Mesodermal cell (in vitro differentiated cells): ENCODE measurements at regions not wholly inside any gene's neighbourhood (a gene's known extent, or its start where the extent isn't known, plus 50 kb on each side); places are given as distances from the start of the nearest gene placed in this dataset.

ENCODE experiments used
- H3K27ac ChIP-seq: 2 replicates; pipeline ENCODE4 v1.7.0; 2013; ENCODE audit warnings: mild to moderate bottlenecking, low read depth, low read length, moderate library complexity; ENCODE audit not compliant: severe bottlenecking
- H3K36me3 ChIP-seq: 2 replicates; pipeline ENCODE4 v1.7.1; 2013; ENCODE audit warnings: mild to moderate bottlenecking, low read length, moderate library complexity; ENCODE audit not compliant: control insufficient read depth, insufficient read depth
- H3K4me1 ChIP-seq: one replicate; pipeline ENCODE4 v1.7.1; 2013; ENCODE audit warnings: mild to moderate bottlenecking, low read length; ENCODE audit not compliant: insufficient read depth, control insufficient read depth, poor library complexity, severe bottlenecking
- H3K4me3 ChIP-seq: 2 replicates; pipeline ENCODE4 v1.7.0; 2013; ENCODE audit warnings: low read length, control low read depth, mild to moderate bottlenecking; ENCODE audit not compliant: insufficient read depth, poor library complexity, severe bottlenecking; ENCODE audit errors: extremely low read depth
- H3K9me3 ChIP-seq: 2 replicates; pipeline ENCODE4 v1.7.1; 2013; ENCODE audit warnings: mild to moderate bottlenecking, low read length, moderate library complexity; ENCODE audit not compliant: control insufficient read depth
- WGBS, 2 experiments: methylation state at CpG; one replicate each; pipeline ENCODE4 v1.1.5; 2013; ENCODE audit warnings: missing lambda C conversion rate in 2 of 2; ENCODE audit not compliant: insufficient coverage in 2 of 2; 5-methylcytosine and 5-hydroxymethylcytosine counted together

GRCh38 chr4:97208749-97209148 is 934.5 kb downstream of the STPG2 start:
- H3K4me1 ChIP-seq: no peaks in the 10 kb centered on the region
- no peak overlapping the region for H3K4me3 ChIP-seq
- H3K9me3 ChIP-seq: no peaks in the 10 kb centered on the region
- H3K36me3 ChIP-seq: no peaks in the 10 kb centered on the region
- 57 to 78% methylated on average over 1 of the region's 1 CpG for WGBS, 2 experiments
- no peak overlapping the region for H3K27ac ChIP-seq

DNA sequence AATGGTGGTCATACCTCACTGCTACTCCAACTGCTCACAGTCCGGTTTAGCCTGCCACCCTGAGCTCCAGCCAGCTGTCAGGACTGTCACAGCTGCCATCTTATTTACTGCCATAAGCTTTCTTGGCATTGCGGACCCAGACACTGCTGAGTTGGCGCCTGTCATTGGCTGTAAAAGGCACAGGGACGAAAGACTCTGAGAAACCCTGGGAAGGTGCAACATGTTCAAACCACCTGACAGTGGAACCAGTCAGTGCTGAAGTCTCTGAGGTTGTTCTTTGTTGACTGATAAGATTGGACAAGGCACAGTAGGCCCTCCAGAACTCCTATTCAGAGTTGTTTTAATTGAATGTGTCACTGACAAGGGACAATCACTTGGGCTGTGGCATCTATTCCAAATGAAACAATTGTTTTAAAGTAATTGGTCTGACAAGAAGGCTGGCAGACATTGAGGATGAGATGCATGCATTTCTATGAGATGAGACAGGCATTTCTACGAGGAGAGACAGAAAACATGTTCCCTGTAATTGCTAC is 927.8 kb downstream of the STPG2 start:
- Histone ChIP-seq H3K36me3 (no peaks in the 10 kb centered on the region), H3K27ac (no peak overlapping the region), H3K4me1 (no peaks in the 10 kb centered on the region), H3K4me3 (no peak overlapping the region), H3K9me3 (no peaks in the 10 kb centered on the region)
- WGBS, 2 experiments: 79 to 93% methylated on average over 2 to 4 of the region's 5 CpGs

GRCh38 chr4:97216046-97216445 is 927.2 kb downstream of the STPG2 start:
- H3K4me1 ChIP-seq: no peaks in the 10 kb centered on the region
- 83% methylated on average over 2 of the region's 4 CpGs; no CpG with 5 or more reads in 1 of the 2 experiments for WGBS, 2 experiments
- no peak overlapping the region for H3K4me3 ChIP-seq
- no peak overlapping the region for H3K27ac ChIP-seq
- no peaks in the 10 kb centered on the region for H3K9me3 ChIP-seq
- no peaks in the 10 kb centered on the region for H3K36me3 ChIP-seq

GRCh38 chr4:97235521-97235920 is 907.8 kb downstream of the STPG2 start:
- H3K4me3 ChIP-seq: no peak overlapping the region
- H3K36me3 ChIP-seq: no peaks in the 10 kb centered on the region
- H3K27ac ChIP-seq: no peak overlapping the region
- no peaks in the 10 kb centered on the region for H3K4me1 ChIP-seq
- 29 to 32% methylated on average over 2 to 3 of the region's 3 CpGs for WGBS, 2 experiments
- no peaks in the 10 kb centered on the region for H3K9me3 ChIP-seq

GRCh38 chr4:97238956-97239666 is 904.2 kb downstream of the STPG2 start:
- 82 to 84% methylated on average over 3 to 4 of the region's 4 CpGs for WGBS, 2 experiments
- no peaks in the 10 kb centered on the region for H3K9me3 ChIP-seq
- no peaks in the 10 kb centered on the region for H3K36me3 ChIP-seq
- no peaks in the 10 kb centered on the region for H3K4me1 ChIP-seq
- H3K27ac ChIP-seq: no peak overlapping the region
- H3K4me3 ChIP-seq: no peak overlapping the region

DNA sequence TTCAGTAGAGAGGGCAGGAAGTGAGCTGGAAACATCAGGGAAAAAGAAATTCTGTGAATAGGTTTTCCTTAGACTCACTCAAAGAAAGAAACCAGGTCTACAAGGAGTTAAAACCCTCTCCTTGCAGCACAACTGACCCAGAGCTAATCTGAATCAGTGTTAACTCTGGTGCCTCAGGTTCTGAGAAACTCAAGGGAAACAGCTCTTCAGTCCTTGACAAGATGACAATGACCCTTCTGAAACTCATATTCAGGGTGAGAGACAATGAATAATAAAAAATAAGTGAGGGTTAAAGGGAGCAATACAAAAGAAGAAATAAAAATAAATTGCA is 903.6 kb downstream of the STPG2 start:
- Histone ChIP-seq H3K9me3 (no peaks in the 10 kb centered on the region), H3K4me3 (no peak overlapping the region), H3K4me1 (no peaks in the 10 kb centered on the region), H3K27ac (no peak overlapping the region), H3K36me3 (no peaks in the 10 kb centered on the region)

- Histone ChIP-seq H3K36me3 (no peaks in the 10 kb centered on the region), H3K4me1 (no peaks in the 10 kb centered on the region), H3K9me3 (no peaks in the 10 kb centered on the region), H3K27ac (no peak overlapping the region), H3K4me3 (no peak overlapping the region)
- no CpG with 5 or more reads among the region's 1 CpG for WGBS, 2 experiments
These were observed 890.6 kb downstream of the STPG2 start for GRCh38 chr4:97252615-97253154.

GRCh38 chr4:97262769-97263168 is 880.5 kb downstream of the STPG2 start:
- Histone ChIP-seq H3K9me3 (no peaks in the 10 kb centered on the region), H3K27ac (no peak overlapping the region), H3K36me3 (no peaks in the 10 kb centered on the region), H3K4me3 (no peak overlapping the region), H3K4me1 (no peaks in the 10 kb centered on the region)
- 74 to 81% methylated on average over 3 of the region's 6 CpGs for WGBS, 2 experiments

GRCh38 chr4:97270051-97270450 is 873.2 kb downstream of the STPG2 start:
- H3K4me3 ChIP-seq: no peak overlapping the region
- 100% methylated on average over 1 of the region's 2 CpGs for WGBS, 2 experiments
- no peaks in the 10 kb centered on the region for H3K9me3 ChIP-seq
- no peak overlapping the region for H3K27ac ChIP-seq
- no peaks in the 10 kb centered on the region for H3K36me3 ChIP-seq
- H3K4me1 ChIP-seq: no peaks in the 10 kb centered on the region

- H3K27ac ChIP-seq: no peak overlapping the region
- H3K4me3 ChIP-seq: no peak overlapping the region
- H3K36me3 ChIP-seq: no peaks in the 10 kb centered on the region
- no peaks in the 10 kb centered on the region for H3K9me3 ChIP-seq
- 88 to 94% methylated on average over 2 to 3 of the region's 3 CpGs for whole genome bisulfite sequencing, 2 experiments
- H3K4me1 ChIP-seq: no peaks in the 10 kb centered on the region
These were observed 863.9 kb downstream of the STPG2 start for GRCh38 chr4:97279391-97279790.

DNA sequence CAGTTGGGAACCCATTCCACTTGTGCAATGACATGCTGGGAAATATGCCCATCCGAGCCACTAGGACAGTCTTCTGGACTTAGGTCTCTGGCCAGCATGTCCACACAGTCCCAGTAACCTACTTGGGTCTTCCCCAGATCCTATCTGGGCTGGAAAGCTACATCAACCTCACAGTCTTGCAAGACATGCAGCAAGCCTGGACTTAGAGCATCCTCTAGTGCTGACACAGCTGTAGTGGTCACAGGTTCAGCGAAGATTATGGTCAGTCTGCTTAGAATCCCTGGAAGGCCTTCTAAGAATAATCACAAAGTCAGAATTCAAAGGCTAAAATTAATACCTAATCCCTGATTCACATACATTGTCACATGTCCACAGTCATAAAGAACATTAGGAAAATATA is 842.7 kb downstream of the STPG2 start:
- no peak overlapping the region for H3K4me3 ChIP-seq
- no peak overlapping the region for H3K27ac ChIP-seq
- WGBS, 2 experiments: 45 to 50% methylated on average over 2 of the region's 2 CpGs
- H3K4me1 ChIP-seq: no peaks in the 10 kb centered on the region
- no peaks in the 10 kb centered on the region for H3K36me3 ChIP-seq
- no peaks in the 10 kb centered on the region for H3K9me3 ChIP-seq
